HG02798 (cell line): ENCODE measurements at regions not wholly inside any gene's neighbourhood (a gene's known extent, or its start where the extent isn't known, plus 50 kb on each side); places are given as distances from the start of the nearest gene placed in this dataset.

Experiments
- ATAC-seq: cut with Tn5 transposase; IDR thresholded peaks from one replicate; pipeline ENCODE4 v1.9.1; 2021; ENCODE audit warnings: mild to moderate bottlenecking; ENCODE audit not compliant: unreplicated experiment, poor library complexity

- ATAC-seq = no peak
Measured at GRCh38 chr4:127126718-127127117, 506.0 kb upstream of the INTU start.

DNA sequence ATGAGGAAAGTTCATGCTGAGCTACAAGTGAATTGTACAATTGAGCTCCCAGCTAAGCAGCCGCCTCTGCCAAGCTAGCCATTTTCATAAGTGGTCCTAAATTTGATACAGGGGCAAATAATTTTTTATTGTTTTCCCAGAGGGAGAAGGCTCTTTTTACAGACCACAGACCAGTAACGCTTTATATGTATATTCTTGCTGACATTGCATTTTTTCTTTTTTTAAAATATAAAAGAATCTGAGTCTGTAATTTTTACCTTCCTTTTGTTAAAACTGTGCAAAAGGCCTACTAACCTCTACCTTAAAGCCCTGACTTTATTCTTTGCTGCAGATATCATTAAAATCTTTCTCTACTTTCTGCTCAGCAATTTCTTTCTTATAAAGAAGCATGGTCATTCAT is 501.2 kb upstream of the INTU start:
- no peak for ATAC-seq

DNA sequence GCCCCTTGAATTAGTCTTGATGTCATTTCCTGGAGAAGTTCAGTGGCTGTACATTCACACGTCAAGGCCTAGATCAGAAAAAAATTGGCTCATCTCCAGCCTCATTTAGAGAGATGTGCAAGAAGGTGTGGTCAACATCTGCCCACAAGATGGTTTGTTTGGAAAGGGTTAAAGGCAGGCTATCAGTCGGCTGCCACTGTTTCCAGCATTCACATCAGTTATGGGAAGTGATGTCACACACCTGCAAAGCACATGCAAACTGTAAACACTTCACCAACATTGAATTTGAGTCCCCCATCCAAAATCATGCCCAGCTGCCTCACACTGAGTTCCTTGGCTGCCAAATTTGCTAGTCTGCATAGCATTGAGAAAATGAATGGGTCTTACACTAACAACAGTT is 498.3 kb upstream of the INTU start:
- no peak for ATAC-seq

DNA sequence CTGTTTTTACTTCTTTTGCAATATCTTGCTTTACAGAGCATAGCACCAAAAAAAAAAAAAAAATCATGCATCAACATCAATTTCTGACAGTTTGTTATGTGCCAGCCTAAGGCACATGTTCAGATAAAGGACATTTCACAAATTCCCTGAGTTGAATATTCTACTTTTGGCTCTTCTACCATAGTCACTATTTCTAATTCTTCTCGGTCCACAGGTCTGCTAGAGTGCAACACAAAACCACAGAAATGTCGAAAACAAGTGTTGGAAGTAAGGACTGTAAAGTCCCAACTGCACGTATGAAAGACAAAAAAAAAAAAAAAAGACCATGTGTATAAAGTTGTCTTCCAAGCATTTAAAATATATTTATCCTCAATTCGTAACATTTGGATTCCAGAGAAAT is 494.2 kb upstream of the INTU start:
- ATAC-seq = no peak

GRCh38 chr4:127139788-127140286 is 492.9 kb upstream of the INTU start:
- ATAC-seq = no peak

DNA sequence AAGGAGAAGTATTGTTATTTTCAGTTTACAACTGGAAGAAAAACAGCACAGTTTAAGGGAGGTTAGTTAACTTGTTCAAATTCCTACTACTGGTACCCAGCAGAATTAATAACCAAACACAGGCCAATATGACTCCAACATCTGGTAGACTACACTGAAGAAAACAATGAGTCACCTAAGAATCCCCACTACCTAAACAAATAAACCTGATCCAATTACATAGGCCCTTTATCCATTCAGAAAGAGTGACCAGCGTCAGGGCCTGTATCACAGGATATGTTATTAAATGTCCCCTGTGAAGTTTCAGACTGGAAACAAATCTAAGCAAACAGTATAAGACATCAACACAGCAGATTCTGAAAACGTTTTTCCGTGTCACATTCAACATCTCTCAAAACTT is 492.5 kb upstream of the INTU start:
- ATAC-seq = no peak

- no peak for ATAC-seq
Measured at GRCh38 chr4:127141856-127142255, 490.9 kb upstream of the INTU start.

- ATAC-seq = no peak
Measured at GRCh38 chr4:127143460-127144195, 489.1 kb upstream of the INTU start.

DNA sequence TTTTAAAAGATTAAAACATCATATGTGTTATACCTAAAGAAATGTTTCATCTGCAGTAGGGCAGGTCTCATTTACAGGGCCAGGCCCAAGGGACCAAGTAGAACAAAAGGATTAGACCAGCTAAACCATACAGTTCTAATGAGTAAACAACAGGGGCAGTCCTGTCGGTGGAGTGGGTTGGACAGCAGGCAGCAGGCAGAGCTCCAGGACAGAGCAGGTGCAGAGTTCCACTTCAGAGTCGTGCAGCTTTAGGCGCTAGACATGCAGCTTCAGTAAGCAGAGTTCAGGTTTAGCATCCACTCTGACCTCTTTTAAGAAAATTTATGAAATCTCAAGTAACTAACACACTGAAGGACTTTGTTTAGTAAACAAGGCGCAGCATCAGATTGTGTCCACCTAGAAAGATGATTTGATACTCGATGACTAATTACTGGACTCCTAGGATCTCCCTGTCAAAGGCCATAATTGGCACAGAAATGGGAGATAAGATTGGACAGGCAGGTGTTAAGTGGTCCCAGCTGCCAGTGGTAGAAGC is 487.7 kb upstream of the INTU start:
- no peak for ATAC-seq

DNA sequence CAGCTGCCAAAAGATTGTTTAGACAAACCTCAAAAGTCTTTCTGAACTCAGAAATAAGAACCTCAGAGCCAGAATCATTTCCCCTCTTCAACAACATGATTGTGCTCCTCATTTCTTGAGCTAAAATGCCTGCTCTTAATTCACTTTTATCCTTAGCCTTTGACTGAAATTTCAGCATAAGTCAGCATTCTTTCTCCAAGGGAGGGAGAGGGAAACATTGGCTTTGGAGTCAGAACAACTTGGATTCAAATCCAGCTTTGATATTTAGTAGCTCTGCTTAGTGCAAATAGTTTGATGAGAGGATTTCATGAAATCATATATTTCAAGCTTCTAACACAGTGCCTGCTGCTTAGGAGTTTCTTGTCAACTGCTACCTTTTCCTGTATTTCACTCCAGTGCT is 484.6 kb upstream of the INTU start:
- no peak for ATAC-seq

- ATAC-seq = no peak
Measured at GRCh38 chr4:127149086-127149485, 483.7 kb upstream of the INTU start.

GRCh38 chr4:127151941-127152340 is 480.8 kb upstream of the INTU start:
- ATAC-seq = no peak

- ATAC-seq = no peak
Measured at GRCh38 chr4:127155116-127155515, 477.6 kb upstream of the INTU start.

GRCh38 chr4:127155555-127155954 is 477.2 kb upstream of the INTU start:
- ATAC-seq = no peak

DNA sequence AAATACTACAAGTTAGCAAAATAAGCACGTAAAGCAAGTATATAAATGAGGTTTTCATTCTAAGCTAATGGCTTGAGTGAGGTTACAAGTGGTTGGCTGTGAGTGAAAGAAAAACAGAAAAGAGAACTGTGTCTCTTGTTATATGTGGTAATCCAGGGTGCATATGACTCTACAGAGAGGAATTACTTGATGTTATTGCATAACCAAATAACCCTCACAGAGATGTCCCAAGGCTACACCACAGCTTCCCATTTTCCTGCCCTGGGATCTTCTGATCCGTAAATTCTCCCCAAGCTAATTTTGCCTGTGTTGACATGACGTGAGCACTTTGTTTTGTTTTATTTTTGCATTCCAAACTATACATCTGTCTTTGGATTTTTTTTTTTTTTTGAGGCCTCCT is 470.0 kb upstream of the INTU start:
- no peak for ATAC-seq

GRCh38 chr4:127165971-127166370 is 466.8 kb upstream of the INTU start:
- no peak for ATAC-seq

DNA sequence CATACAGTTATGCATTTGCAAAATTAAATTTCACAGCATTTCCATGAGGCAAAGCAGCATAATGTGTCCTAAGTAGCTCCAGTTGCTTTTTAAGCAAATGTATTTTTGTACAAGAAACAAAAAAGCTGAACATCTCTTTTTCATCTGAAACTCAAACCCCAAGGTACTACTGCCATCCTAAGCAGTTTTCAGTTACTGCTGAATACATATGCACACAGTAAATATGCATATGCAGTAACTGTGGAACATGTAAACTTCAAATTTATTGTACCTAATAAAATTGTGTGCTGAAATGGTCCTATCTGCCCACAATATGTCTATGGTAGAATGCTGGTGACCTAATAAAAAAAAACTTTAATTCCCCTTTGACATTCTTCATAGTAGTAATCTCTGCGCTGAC is 458.6 kb upstream of the INTU start:
- no peak for ATAC-seq

GRCh38 chr4:127174616-127175015 is 458.1 kb upstream of the INTU start:
- no peak for ATAC-seq

- no peak for ATAC-seq
Measured at GRCh38 chr4:127179256-127180087, 453.3 kb upstream of the INTU start.

DNA sequence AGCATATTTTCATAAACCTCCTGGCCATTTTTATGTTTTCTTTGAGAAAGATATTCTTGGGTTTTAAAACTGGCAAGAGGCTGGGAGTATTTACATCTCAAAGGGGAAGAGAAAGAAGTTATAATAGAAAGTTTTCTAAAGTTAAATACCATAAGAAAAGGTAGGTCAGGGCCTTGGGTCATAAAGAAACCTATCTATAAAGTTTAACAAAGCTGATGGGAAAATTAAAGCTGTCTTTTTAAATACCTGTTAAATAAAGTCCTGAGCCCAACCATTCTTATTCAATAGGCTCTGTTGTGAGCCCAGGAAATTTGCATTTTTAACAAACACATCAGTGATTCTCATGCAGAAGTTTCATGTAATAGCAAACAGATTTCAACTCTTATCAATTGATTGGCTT is 451.8 kb upstream of the INTU start:
- no peak for ATAC-seq

GRCh38 chr4:127182687-127183086 is 450.1 kb upstream of the INTU start:
- ATAC-seq = no peak
